Trophoblast cell (in vitro differentiated cells and primary cell): ENCODE measurements at regions not wholly inside any gene's neighbourhood (a gene's known extent, or its start where the extent isn't known, plus 50 kb on each side); places are given as distances from the start of the nearest gene placed in this dataset.

Source experiments
- DNase-seq, 2 donors: peaks; one replicate each; pipeline ENCODE4 v3.0.0-alpha.2; 2016
- H2AFZ ChIP-seq: 2 replicates; pipeline ENCODE4 v1.6.1; 2013; ENCODE audit warnings: low read length, moderate library complexity, mild to moderate bottlenecking; ENCODE audit not compliant: insufficient read depth, poor library complexity
- H2AK5ac ChIP-seq: 2 replicates; pipeline ENCODE4 v1.6.1; 2013; ENCODE audit warnings: mild to moderate bottlenecking, low read length
- H2BK120ac ChIP-seq: 2 replicates; pipeline ENCODE4 v1.6.1; 2013; ENCODE audit warnings: low read length, mild to moderate bottlenecking, moderate library complexity; ENCODE audit not compliant: insufficient read depth, poor library complexity
- H2BK12ac ChIP-seq: 2 replicates; pipeline ENCODE4 v1.6.1; 2013; ENCODE audit warnings: mild to moderate bottlenecking, low read length, moderate library complexity
- H2BK5ac ChIP-seq: 2 replicates; pipeline ENCODE4 v1.6.1; 2013; ENCODE audit warnings: low read length, low read depth, moderate library complexity, mild to moderate bottlenecking; ENCODE audit not compliant: poor library complexity
- H3K14ac ChIP-seq: 2 replicates; pipeline ENCODE4 v1.6.1; 2013; ENCODE audit warnings: mild to moderate bottlenecking, low read length
- H3K18ac ChIP-seq: 2 replicates; pipeline ENCODE4 v1.6.1; 2013; ENCODE audit warnings: mild to moderate bottlenecking, low read length
- H3K23ac ChIP-seq: 2 replicates; pipeline ENCODE4 v1.6.1; 2013; ENCODE audit warnings: low read length
- H3K27ac ChIP-seq: 2 replicates; pipeline ENCODE4 v1.5.1; 2013; ENCODE audit warnings: low read depth, mild to moderate bottlenecking, inconsistent platforms, low read length, moderate library complexity
- H3K27me3 ChIP-seq: 2 replicates; pipeline ENCODE4 v1.6.1; 2013; ENCODE audit warnings: inconsistent platforms, mild to moderate bottlenecking, low read length, moderate library complexity; ENCODE audit not compliant: insufficient read depth
- H3K36me3 ChIP-seq, 2 experiments: 1 replicate in 1 of 2; 2 replicates in 1 of 2; pipeline ENCODE4 v1.6.1; 2013; ENCODE audit warnings: low read length in 2 of 2, mild to moderate bottlenecking in 2 of 2, moderate library complexity in 1 of 2; ENCODE audit not compliant: insufficient read depth in 2 of 2, control insufficient read depth in 1 of 2
- H3K4ac ChIP-seq: 2 replicates; pipeline ENCODE4 v1.6.1; 2013; ENCODE audit warnings: low read depth, mild to moderate bottlenecking, low read length, moderate library complexity
- H3K4me1 ChIP-seq, 2 experiments: 1 replicate in 1 of 2; 2 replicates in 1 of 2; pipeline ENCODE4 v1.6.1; 2013; ENCODE audit warnings: low read length in 2 of 2, mild to moderate bottlenecking in 2 of 2, moderate library complexity in 1 of 2; ENCODE audit not compliant: insufficient read depth in 2 of 2, control insufficient read depth in 1 of 2
- H3K4me2 ChIP-seq: 2 replicates; pipeline ENCODE4 v1.6.1; 2013; ENCODE audit warnings: inconsistent platforms, mild to moderate bottlenecking, low read length, moderate library complexity
- H3K4me3 ChIP-seq: 2 replicates; pipeline ENCODE4 v1.5.1; 2013; ENCODE audit warnings: mild to moderate bottlenecking, low read depth, low read length, inconsistent platforms
- H3K79me1 ChIP-seq: one replicate; pipeline ENCODE4 v1.6.1; 2013; ENCODE audit warnings: low read length
- H3K79me2 ChIP-seq: 2 replicates; pipeline ENCODE4 v1.6.1; 2013; ENCODE audit warnings: low read length, mild to moderate bottlenecking; ENCODE audit not compliant: control insufficient read depth, insufficient read depth, poor library complexity
- H3K9ac ChIP-seq: 2 replicates; pipeline ENCODE4 v1.6.1; 2013; ENCODE audit warnings: mild to moderate bottlenecking, low read length
- H3K9me3 ChIP-seq: 2 replicates; pipeline ENCODE4 v1.6.1; 2013; ENCODE audit warnings: low read depth, mild to moderate bottlenecking, control low read depth, inconsistent platforms, low read length; ENCODE audit not compliant: insufficient read depth
- H4K12ac ChIP-seq: 2 replicates; pipeline ENCODE4 v1.6.1; 2013; ENCODE audit warnings: low read depth, mild to moderate bottlenecking, low read length, moderate library complexity
- H4K8ac ChIP-seq: 2 replicates; pipeline ENCODE4 v1.6.1; 2013; ENCODE audit warnings: low read depth, mild to moderate bottlenecking, low read length, moderate library complexity
- H4K91ac ChIP-seq: one replicate; pipeline ENCODE4 v1.6.1; 2013; ENCODE audit warnings: low read depth, mild to moderate bottlenecking, low read length, moderate library complexity
- WGBS: extraction: QIAGEN DNeasy Blood & Tissue Kit; methylation state at CpG from one replicate; pipeline ENCODE4 v1.1.7; 2013; ENCODE audit warnings: missing lambda C conversion rate; ENCODE audit not compliant: insufficient read length, insufficient coverage; ENCODE audit errors: extremely low coverage; 5-methylcytosine and 5-hydroxymethylcytosine counted together

DNA sequence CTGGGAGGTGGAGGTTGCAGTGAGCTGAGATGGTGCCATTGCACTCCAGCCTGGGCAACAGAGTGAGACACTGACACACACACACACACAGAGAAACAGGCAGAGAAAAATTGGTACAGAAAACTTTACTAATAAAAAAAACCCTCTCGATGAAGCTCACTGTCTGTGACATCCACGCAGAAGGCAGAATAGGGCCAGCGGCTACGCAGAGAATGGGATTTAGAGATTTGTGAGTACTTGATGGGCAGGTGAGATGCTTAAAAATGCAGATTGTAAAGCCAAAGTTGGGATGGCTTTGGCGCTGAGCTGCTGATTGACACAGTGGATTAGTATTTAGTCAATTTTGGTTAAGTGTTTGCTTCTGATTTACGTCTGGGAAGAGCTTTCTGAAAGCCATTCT lies 561.1 kb downstream of the TBC1D22A start:
- H2BK120ac ChIP-seq = no peak overlapping the region
- no CpG with 5 or more reads among the region's 6 CpGs for WGBS
- no peak overlapping the region for H4K91ac ChIP-seq

DNA sequence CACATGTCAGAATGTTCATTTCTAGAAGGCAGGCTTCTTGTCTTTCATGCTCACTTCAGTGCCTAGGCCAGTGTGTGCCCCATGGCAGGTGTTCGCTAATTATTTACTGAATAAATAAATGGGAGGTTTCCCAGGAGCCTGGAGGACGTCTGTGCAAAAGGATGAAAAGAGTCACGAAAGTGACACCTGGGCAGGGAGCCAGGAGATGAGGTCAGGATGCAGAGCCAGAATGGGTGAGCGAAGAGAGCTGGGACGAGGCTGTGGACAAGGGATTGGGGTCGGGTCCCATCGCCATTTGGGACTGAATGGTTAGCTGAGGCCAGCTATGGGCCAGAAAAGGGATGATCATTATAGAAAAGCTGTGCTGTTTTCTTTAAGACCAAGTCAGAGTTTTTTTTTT lies 560.4 kb downstream of the TBC1D22A start:
- H3K23ac ChIP-seq = no peak overlapping the region
- H4K12ac ChIP-seq = no peak overlapping the region
- DNase-seq = no peak
- no peak overlapping the region for H2AK5ac ChIP-seq
- no peaks in the 10 kb centered on the region for H3K27me3 ChIP-seq
- no peak overlapping the region for H3K4ac ChIP-seq
- no peak overlapping the region for H2BK12ac ChIP-seq
- H3K4me1 ChIP-seq = no peaks in the 10 kb centered on the region
- no peak overlapping the region for H3K4me2 ChIP-seq
- H3K9ac ChIP-seq = no peak overlapping the region
- H3K79me1 ChIP-seq = no peaks in the 10 kb centered on the region
- no peak overlapping the region for H2BK5ac ChIP-seq
- H3K18ac ChIP-seq = no peak overlapping the region
- no peak overlapping the region for H2BK120ac ChIP-seq
- peaks cover 35% of the 10 kb centered on the region for H3K9me3 ChIP-seq
- no peaks in the 10 kb centered on the region for H3K36me3 ChIP-seq
- H2AFZ ChIP-seq = no peak overlapping the region
- no peak overlapping the region for H3K27ac ChIP-seq
- H3K14ac ChIP-seq = no peak overlapping the region
- no peak overlapping the region for H4K8ac ChIP-seq
- no peak overlapping the region for H4K91ac ChIP-seq
- no peak overlapping the region for H3K4me3 ChIP-seq
- H3K79me2 ChIP-seq = no peaks in the 10 kb centered on the region
- no CpG with 5 or more reads among the region's 7 CpGs for WGBS

More for the DNA sequence above, 561.1 kb downstream of the TBC1D22A start:
- H4K12ac ChIP-seq = no peak overlapping the region
- no peak overlapping the region for H3K4ac ChIP-seq
- no peaks in the 10 kb centered on the region for H3K36me3 ChIP-seq
- H3K4me1 ChIP-seq = no peaks in the 10 kb centered on the region
- H3K18ac ChIP-seq = no peak overlapping the region
- H3K4me3 ChIP-seq = no peak overlapping the region
- H3K14ac ChIP-seq = no peak overlapping the region
- no peak overlapping the region for H3K23ac ChIP-seq
- no peak overlapping the region for H2AFZ ChIP-seq
- H3K27me3 ChIP-seq = no peaks in the 10 kb centered on the region
- H3K9me3 ChIP-seq = peaks cover 35% of the 10 kb centered on the region
- no peak overlapping the region for H2AK5ac ChIP-seq
- DNase-seq = no peak
- H3K79me1 ChIP-seq = no peaks in the 10 kb centered on the region
- no peak overlapping the region for H2BK5ac ChIP-seq
- H4K8ac ChIP-seq = no peak overlapping the region
- no peak overlapping the region for H3K27ac ChIP-seq
- H3K9ac ChIP-seq = no peak overlapping the region
- H3K79me2 ChIP-seq = no peaks in the 10 kb centered on the region
- no peak overlapping the region for H3K4me2 ChIP-seq
- H2BK12ac ChIP-seq = no peak overlapping the region

DNA sequence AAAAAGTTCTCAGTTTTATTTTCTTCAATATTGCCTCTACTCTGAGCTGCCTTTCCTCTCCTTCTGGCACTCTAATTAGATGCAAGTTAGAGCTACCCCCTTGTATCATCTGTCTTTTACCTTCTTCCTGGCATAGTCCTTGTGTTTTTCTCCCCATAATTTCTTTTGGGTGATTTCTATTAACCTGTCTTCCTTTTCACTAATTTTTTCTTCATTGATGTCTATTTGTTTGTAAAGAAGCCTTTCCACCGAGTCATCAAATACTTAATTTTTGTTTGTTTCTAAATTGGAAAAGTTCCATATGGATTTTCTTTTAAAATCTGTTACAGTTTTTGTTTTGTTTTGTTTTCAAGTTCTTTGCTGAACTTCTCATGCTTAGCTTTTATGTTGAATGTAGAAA lies 558.1 kb downstream of the TBC1D22A start:
- H3K27ac ChIP-seq = no peak overlapping the region
- H3K27me3 ChIP-seq = no peaks in the 10 kb centered on the region
- H4K12ac ChIP-seq = no peak overlapping the region
- no peak overlapping the region for H4K91ac ChIP-seq
- no peak overlapping the region for H4K8ac ChIP-seq
- WGBS = no CpG with 5 or more reads among the region's 1 CpG
- no peak overlapping the region for H3K14ac ChIP-seq
- no peaks in the 10 kb centered on the region for H3K4me1 ChIP-seq
- no peak overlapping the region for H3K18ac ChIP-seq
- H2AK5ac ChIP-seq = no peak overlapping the region
- no peaks in the 10 kb centered on the region for H3K79me2 ChIP-seq
- no peaks in the 10 kb centered on the region for H3K79me1 ChIP-seq
- no peak overlapping the region for H3K4me2 ChIP-seq
- no peak overlapping the region for H3K4ac ChIP-seq
- H3K9ac ChIP-seq = no peak overlapping the region
- no peaks in the 10 kb centered on the region for H3K36me3 ChIP-seq
- H2BK120ac ChIP-seq = no peak overlapping the region
- H2BK12ac ChIP-seq = no peak overlapping the region
- no peak overlapping the region for H3K4me3 ChIP-seq
- H3K23ac ChIP-seq = no peak overlapping the region
- no peak for DNase-seq
- H3K9me3 ChIP-seq = peaks cover 30% of the 10 kb centered on the region
- H2AFZ ChIP-seq = no peak overlapping the region
- H2BK5ac ChIP-seq = no peak overlapping the region

DNA sequence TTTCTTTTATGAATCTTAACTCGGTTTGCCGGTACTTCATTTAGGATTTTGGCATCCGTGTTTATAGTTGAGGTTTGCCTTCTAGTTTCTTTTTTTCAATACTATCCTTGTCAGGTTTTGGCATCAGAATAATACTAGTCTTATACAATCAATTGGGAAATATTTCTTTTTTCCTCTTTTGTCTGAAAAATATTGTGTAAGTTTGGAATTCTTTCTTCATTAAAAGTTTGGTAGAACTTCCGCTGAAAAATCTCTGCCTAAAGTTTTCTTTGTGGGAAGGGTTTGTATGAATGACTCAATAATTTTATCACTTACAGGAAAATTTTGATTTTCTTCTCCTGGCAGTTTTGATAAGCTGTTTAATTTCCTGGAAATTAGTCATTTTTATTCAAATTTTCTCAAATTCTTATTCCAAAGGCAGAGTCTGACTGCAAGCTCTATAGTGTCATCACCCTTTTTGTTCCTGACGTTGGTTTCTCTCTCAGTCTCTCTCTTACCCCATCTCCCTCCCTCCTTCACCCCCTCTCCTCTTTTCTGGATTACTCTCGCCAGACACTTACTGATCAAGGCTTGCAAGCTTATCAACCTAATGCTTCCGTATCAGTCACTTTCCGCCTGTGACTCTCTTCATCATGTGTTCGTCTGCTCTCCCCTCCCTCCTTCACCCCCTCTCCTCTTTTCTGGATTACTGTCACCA lies 555.7 kb downstream of the TBC1D22A start:
- Histone ChIP-seq H2AFZ (no peak overlapping the region), H3K4me3 (no peak overlapping the region)

More for the DNA sequence above, 555.7 kb downstream of the TBC1D22A start:
- no peak overlapping the region for H2BK5ac ChIP-seq
- H3K9me3 ChIP-seq = peaks cover 21% of the 10 kb centered on the region
- H3K79me2 ChIP-seq = no peaks in the 10 kb centered on the region
- H3K4me2 ChIP-seq = no peak overlapping the region
- no peak overlapping the region for H3K9ac ChIP-seq
- no peak overlapping the region for H4K91ac ChIP-seq
- no peak overlapping the region for H4K8ac ChIP-seq
- WGBS = no CpG with 5 or more reads among the region's 9 CpGs
- H3K27me3 ChIP-seq = no peaks in the 10 kb centered on the region
- no peak overlapping the region for H2AK5ac ChIP-seq
- H3K27ac ChIP-seq = no peak overlapping the region
- no peak overlapping the region for H4K12ac ChIP-seq
- H2BK12ac ChIP-seq = no peak overlapping the region
- no peak for DNase-seq
- H3K79me1 ChIP-seq = no peaks in the 10 kb centered on the region
- H3K4ac ChIP-seq = no peak overlapping the region
- H3K14ac ChIP-seq = no peak overlapping the region
- H2BK120ac ChIP-seq = no peak overlapping the region
- no peak overlapping the region for H3K23ac ChIP-seq
- no peaks in the 10 kb centered on the region for H3K4me1 ChIP-seq
- no peaks in the 10 kb centered on the region for H3K36me3 ChIP-seq
- no peak overlapping the region for H3K18ac ChIP-seq
